Stimulated activated naive CD8-positive, alpha-beta T cell treated with anti-CD3 and anti-CD28 coated beads, Interleukin-15, amount 100 ng/mL, for 72 hours (primary cell): ENCODE measurements at regions not wholly inside any gene's neighbourhood (a gene's known extent, or its start where the extent isn't known, plus 50 kb on each side); places are given as distances from the start of the nearest gene placed in this dataset.

ENCODE experiments used
- ATAC-seq: fragments of 150-1000 bp; cut with Tn5 transposase; 2 replicates; pipeline ENCODE4 v1.10.0; 2021; ENCODE audit warnings: mild to moderate bottlenecking, moderate library complexity
- DNase-seq, 2 donors: peaks; one replicate each; pipeline ENCODE4 v3.0.0; 2021 to 2022
- H3K27ac Mint-ChIP-seq, 2 donors: one replicate each; pipeline ENCODE4 v1.8.0; 2022; ENCODE audit warnings: mild to moderate bottlenecking in 2 of 2, mixed read lengths in 2 of 2, moderate library complexity in 2 of 2
- H3K27me3 Mint-ChIP-seq: one replicate; pipeline ENCODE4 v1.8.0; 2022; ENCODE audit warnings: mixed read lengths
- H3K4me1 Mint-ChIP-seq: one replicate; pipeline ENCODE4 v1.8.0; 2022; ENCODE audit warnings: mild to moderate bottlenecking, mixed read lengths
- H3K4me3 Mint-ChIP-seq, 2 donors: one replicate each; pipeline ENCODE4 v1.8.0; 2022; ENCODE audit warnings: mild to moderate bottlenecking in 2 of 2, mixed read lengths in 2 of 2, moderate library complexity in 1 of 2
- H3K9me3 Mint-ChIP-seq, 2 donors: one replicate each; pipeline ENCODE4 v1.8.0; 2022; ENCODE audit warnings: mixed read lengths in 2 of 2

DNA sequence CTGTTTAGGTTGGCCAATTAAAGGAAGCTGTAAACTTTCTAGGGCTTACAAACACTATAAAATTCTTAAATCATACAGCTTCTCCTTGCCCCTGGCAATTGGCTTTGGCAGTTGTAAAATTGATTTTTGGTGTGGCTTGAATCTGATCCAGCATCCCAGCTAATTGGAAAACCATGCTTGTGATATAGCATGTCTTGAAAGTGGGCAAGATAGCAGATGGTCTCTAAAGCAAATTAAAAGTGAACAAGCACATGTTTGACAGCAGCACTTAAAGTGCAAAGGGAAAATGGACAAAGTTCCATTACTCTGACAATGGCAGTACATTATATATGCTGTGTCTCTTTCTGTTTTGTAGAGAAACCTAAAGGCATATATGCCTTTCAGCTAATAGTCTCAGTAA, 302.9 kb upstream of the NXPH2 start:
- H3K4me3 Mint-ChIP-seq, result no peak overlapping the region
- no peaks in the 10 kb centered on the region for H3K4me1 Mint-ChIP-seq
- H3K9me3 Mint-ChIP-seq, result peaks cover 7 to 13% of the 10 kb centered on the region in 2 donors
- DNase-seq (no peak), ATAC-seq (no peak)
- H3K27me3 Mint-ChIP-seq, result no peaks in the 10 kb centered on the region
- H3K27ac Mint-ChIP-seq, result no peak overlapping the region

DNA sequence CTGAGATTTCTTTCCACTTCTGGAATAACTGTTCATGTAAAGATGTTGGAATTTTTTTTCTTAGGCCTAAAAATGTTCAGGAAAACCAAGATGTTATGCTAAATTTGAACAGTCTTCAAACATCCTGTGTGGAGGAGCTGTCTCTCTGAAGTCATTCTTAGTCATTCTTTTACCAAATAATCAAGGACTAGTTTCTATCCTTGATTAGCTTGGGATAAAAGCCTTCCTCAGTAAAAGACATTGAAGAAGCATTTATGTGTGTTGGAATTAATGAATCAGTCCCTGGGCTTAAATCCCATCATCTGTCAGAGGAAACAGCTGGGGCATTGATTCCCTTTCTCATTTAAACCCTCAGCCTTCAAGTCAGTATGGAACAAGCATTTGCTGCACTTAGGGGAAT, 300.1 kb upstream of the NXPH2 start:
- no peak for DNase-seq
- no peaks in the 10 kb centered on the region for H3K9me3 Mint-ChIP-seq
- no peak for ATAC-seq
- H3K4me1 Mint-ChIP-seq, result no peaks in the 10 kb centered on the region
- H3K27me3 Mint-ChIP-seq, result no peaks in the 10 kb centered on the region
- H3K4me3 Mint-ChIP-seq, result no peak overlapping the region
- H3K27ac Mint-ChIP-seq, result no peak overlapping the region

DNA sequence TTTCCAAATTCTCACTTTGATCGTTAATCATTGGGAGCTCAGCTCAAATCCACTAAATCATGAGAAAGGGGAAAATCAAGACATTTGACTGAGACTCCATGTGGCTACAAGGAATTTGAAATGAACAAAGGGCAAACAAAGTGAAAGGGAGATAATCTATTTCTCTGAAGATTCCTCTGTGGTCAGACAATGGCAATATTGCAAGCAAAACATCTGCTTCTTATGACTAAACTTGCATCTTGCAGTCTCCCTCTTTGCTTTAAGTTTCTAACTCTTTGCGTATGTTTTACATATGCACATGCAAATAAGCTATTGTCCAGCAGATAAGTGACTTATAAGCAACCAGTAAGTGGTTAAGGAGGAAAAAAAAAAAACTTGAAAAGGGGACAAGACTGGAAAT, 299.1 kb upstream of the NXPH2 start:
- H3K27me3 Mint-ChIP-seq, result no peaks in the 10 kb centered on the region
- H3K4me1 Mint-ChIP-seq, result no peaks in the 10 kb centered on the region
- H3K9me3 Mint-ChIP-seq, result no peaks in the 10 kb centered on the region
- H3K4me3 Mint-ChIP-seq, result no peak overlapping the region
- DNase-seq (no peak), ATAC-seq (no peak)
- H3K27ac Mint-ChIP-seq, result no peak overlapping the region

DNA sequence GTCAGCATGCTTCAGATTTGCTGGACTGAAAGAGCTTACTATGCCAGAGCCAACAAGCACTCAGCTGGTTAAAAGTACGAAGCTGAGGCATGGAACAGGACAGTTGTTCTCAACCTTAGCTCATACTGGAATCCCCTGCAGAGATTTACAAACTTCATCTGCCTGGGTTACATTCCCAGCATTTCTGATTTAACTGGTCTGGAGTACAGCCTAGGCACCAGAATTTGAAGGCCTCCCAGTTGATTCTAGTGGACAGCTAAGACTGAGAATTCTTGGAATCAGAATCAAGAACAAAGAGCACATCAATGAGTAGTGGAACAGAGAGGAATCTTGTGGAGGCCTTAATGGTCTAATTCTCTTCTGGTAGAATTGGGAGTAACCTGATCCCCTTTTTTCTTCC, 298.2 kb upstream of the NXPH2 start:
- Mint-ChIP-seq H3K9me3 (no peaks in the 10 kb centered on the region), H3K4me3 (no peak overlapping the region), H3K27ac (no peak overlapping the region), H3K4me1 (no peaks in the 10 kb centered on the region), H3K27me3 (no peaks in the 10 kb centered on the region)
- no peak for ATAC-seq
- no peak for DNase-seq

DNA sequence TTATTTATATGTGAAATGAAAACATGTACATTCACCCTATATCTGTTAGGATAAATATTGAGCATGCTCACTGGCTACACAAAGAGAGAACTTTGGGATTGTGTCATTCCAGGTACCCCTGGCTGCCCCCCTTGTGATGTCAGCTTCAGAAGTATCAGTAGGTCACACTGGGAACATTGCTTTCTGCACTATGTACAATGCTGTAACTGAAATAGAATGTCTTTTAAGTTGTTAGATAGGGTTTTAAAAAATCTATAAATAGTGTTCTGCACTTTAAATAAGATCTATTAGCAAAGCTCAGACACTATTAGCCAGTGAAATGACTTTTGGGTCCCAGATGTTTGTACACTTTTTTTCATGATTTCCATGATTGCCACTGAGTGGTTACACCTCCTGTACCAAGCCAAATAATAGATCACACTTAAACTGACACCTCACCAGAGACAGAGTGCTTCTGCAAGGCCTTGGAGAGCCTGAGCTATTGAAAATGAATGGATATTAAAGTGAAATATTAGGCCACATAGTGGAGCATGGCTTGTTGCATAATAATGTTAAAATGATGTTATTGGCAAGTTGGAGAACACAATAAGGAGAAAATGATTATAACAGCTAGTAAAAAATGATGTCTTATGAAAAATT, 297.0 kb upstream of the NXPH2 start:
- ATAC-seq, result no peak
- Mint-ChIP-seq H3K4me1 (no peaks in the 10 kb centered on the region), H3K4me3 (no peak overlapping the region), H3K27ac (no peak overlapping the region), H3K27me3 (no peaks in the 10 kb centered on the region), H3K9me3 (no peaks in the 10 kb centered on the region)
- DNase-seq, result no peak

DNA sequence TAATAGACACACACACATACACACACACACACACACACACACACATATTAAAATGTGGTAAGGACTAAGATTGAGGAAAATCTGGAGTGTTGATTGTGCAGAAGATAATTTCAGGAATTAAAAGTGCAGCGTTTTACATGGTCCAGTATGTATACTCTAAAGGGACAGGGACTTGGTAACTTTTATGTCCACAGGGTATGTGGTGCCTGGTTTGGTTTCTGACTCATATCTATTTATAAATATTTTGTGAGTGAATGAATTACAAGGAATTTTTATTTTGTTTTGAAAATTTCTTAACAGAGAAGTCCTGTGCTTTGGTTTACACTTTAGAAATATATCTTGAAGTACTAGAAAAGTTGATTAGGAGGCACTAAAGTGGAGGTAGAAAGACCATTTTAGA, 287.7 kb upstream of the NXPH2 start:
- no peaks in the 10 kb centered on the region for H3K4me1 Mint-ChIP-seq

DNA sequence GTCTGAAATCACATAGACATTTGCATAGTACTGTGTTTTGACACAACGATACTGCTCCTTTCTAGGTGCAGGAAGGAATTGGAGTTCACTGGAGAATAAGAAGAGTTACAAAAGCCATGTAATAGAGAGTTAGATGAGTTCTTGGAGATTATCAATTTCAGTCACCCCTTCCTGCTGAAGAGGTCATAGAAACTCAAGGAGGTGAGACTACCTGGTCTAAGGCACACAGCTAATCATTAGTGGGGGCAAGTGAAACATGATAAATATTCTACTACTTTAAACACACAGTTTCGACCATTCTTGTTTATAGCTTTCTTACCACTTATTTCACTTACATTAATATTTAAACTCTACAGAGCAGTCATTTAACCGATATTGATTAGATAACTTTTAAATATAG, 286.9 kb upstream of the NXPH2 start:
- no peak overlapping the region for H3K4me3 Mint-ChIP-seq
- DNase-seq (no peak), ATAC-seq (no peak)
- H3K27ac Mint-ChIP-seq, result no peak overlapping the region
- no peaks in the 10 kb centered on the region for H3K4me1 Mint-ChIP-seq
- H3K9me3 Mint-ChIP-seq, result peaks cover 3 to 13% of the 10 kb centered on the region in 2 donors
- no peaks in the 10 kb centered on the region for H3K27me3 Mint-ChIP-seq

More for the DNA sequence above, 287.7 kb upstream of the NXPH2 start:
- H3K4me3 Mint-ChIP-seq, result no peak overlapping the region
- DNase-seq (no peak), ATAC-seq (no peak)
- H3K9me3 Mint-ChIP-seq, result peaks cover 3 to 13% of the 10 kb centered on the region in 2 donors
- no peaks in the 10 kb centered on the region for H3K27me3 Mint-ChIP-seq
- no peak overlapping the region for H3K27ac Mint-ChIP-seq

DNA sequence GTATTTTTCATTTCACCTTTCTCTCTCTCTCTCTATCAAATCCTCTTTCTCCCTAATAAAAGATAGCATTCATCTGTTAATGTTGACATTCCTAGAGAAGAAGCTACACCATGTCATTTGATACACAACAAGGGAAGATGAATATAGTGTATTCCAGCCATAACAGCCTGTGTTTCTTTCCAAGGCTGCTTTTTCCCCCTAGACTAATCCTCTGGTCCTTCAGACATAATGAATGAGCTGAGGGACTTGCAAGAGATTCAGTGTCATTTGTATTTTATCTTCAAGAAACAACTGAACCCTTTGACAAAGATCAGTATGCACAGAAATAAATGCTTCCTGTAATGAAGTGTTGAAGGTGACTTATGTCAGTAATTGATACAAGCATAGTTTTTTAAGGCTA, 284.0 kb upstream of the NXPH2 start:
- DNase-seq (no peak), ATAC-seq (no peak)
- Mint-ChIP-seq H3K4me1 (no peaks in the 10 kb centered on the region), H3K27ac (no peak overlapping the region), H3K4me3 (no peak overlapping the region), H3K27me3 (no peaks in the 10 kb centered on the region), H3K9me3 (peaks cover 7 to 10% of the 10 kb centered on the region in 2 donors)

DNA sequence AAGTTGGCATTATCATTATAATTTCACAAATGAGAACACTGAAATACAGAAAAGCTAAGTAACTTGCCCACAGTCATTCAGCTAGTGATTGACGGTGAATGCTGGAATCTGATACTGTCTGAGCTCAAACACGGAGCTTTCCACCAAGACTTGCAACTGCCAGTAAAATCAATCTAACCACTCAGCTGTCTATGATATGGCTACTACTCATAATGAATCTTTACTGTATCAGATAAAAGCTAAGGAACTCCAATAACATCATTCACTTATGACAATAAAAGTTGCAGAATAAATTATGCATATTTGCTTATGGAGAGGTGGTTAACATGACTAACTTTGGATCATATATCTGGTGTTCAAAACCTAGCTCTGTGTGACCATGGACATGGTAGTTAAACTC, 279.4 kb upstream of the NXPH2 start:
- no peaks in the 10 kb centered on the region for H3K4me1 Mint-ChIP-seq
- H3K27me3 Mint-ChIP-seq, result no peaks in the 10 kb centered on the region
- ATAC-seq (no peak), DNase-seq (no peak)
- H3K27ac Mint-ChIP-seq, result no peak overlapping the region
- H3K4me3 Mint-ChIP-seq, result no peak overlapping the region
- H3K9me3 Mint-ChIP-seq, result peaks cover 4 to 13% of the 10 kb centered on the region in 2 donors

DNA sequence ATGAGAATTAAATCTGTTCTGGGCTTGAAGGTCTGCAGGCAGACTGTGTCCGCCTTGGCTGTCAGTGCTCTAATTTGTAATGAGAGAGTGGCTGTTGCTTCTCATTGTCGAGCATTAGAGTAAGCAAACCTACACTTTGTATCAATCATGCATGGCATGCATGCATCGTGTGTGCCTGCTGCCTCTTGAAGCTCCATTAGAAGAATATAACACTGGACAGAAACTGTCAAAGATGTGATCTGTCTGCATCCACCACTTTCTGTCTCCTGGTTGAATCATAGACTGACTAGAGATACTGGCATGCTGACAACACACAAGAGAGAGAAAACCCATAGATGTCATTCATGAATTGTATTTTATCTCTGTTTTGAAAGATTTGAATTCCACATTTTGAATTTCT, 275.0 kb upstream of the NXPH2 start:
- no peak overlapping the region for H3K4me3 Mint-ChIP-seq
- DNase-seq, result no peak
- no peaks in the 10 kb centered on the region for H3K27me3 Mint-ChIP-seq
- H3K9me3 Mint-ChIP-seq, result peaks cover 6 to 12% of the 10 kb centered on the region in 2 donors
- H3K4me1 Mint-ChIP-seq, result no peaks in the 10 kb centered on the region
- H3K27ac Mint-ChIP-seq, result no peak overlapping the region
- no peak for ATAC-seq

DNA sequence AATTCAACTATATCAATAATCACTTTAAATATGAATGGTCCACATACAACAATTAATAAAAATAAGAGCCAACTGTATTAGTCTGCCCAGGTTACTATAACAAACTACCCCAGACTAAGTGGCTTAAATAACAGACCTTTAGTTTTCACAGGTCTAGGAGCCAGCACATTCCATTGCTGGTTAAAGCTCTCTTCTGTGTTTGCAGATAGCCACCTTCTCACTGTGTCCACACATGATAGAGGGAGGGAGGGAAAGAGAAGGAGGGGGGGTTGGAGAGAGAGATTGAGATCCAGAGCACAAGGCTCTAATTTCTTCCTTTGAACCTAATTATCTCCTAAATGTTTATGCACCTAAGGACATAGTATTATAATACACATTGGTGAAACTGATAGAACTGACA, 267.8 kb upstream of the NXPH2 start:
- H3K27me3 Mint-ChIP-seq, result no peaks in the 10 kb centered on the region
- no peak for ATAC-seq

DNA sequence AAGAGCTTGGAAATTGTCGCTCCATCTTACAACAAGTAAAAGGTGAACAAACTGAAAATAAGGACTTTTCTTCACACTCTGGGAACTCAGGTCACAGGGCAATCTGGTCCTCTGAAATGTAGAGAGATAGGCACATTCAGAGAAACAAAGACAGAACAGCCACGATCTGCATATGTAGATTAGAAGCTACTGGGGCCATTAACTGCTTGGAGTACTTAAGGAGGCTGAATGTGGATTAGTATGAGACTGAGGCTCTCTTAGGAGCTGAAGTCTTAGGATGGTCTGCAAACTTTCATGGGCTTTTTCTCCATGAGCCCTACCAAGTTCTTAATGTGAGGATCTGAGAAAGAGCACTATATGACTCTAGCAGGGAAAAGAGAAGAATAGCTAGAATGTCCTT, 265.3 kb upstream of the NXPH2 start:
- ATAC-seq, result no peak
- Mint-ChIP-seq H3K4me3 (no peak overlapping the region), H3K27ac (no peak overlapping the region), H3K4me1 (no peaks in the 10 kb centered on the region), H3K27me3 (no peaks in the 10 kb centered on the region), H3K9me3 (peaks cover 12 to 19% of the 10 kb centered on the region in 2 donors)
- DNase-seq, result no peak

More for the DNA sequence above, 267.8 kb upstream of the NXPH2 start:
- H3K9me3 Mint-ChIP-seq, result peaks cover 13 to 22% of the 10 kb centered on the region in 2 donors
- no peak overlapping the region for H3K4me3 Mint-ChIP-seq
- DNase-seq, result no peak
- no peaks in the 10 kb centered on the region for H3K4me1 Mint-ChIP-seq
- no peak overlapping the region for H3K27ac Mint-ChIP-seq

DNA sequence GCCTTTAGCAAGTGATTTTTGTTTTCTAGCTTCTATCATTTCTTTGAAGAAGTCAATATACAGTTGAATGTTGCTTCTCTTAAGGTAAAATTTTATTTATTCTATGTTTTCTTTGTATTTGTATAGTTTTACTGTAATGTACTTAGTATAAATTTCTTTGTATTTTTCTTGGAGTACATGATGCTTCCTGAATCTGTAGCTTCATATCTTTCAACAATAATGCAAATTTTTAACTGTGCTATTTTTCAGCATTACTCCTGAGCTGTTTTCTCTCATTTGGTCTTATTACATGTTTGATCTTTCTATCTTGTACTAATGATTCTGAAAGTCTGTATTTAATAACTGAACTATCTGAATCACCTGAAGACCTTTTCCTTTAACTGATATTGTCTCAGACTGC, 253.9 kb upstream of the NXPH2 start:
- ATAC-seq, result no peak
- H3K27ac Mint-ChIP-seq, result no peak overlapping the region
- no peak overlapping the region for H3K4me3 Mint-ChIP-seq
- peaks cover 5 to 14% of the 10 kb centered on the region in 2 donors for H3K9me3 Mint-ChIP-seq
- no peaks in the 10 kb centered on the region for H3K27me3 Mint-ChIP-seq
- DNase-seq, result no peak
- no peaks in the 10 kb centered on the region for H3K4me1 Mint-ChIP-seq

DNA sequence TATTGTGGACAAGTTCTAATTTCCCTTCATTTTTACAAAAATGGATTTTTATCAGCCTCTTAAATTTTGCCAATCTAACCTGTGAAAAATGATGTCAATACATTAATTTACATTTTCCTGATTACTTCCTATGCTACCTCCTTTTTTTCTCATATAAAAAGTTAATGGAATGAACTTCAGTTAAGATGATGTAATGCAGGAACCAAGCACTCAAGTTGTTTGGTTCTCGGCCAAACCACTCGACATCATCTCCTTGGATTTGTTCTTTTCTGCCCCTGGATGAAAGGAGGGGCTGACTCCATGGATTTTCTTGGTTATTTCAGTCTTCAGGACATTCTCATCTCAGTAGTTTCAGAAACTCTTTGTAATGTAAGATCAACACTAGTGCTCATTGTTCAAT, 253.1 kb upstream of the NXPH2 start:
- no peak overlapping the region for H3K4me3 Mint-ChIP-seq
- H3K27me3 Mint-ChIP-seq, result no peaks in the 10 kb centered on the region
- peaks cover 10 to 14% of the 10 kb centered on the region in 2 donors for H3K9me3 Mint-ChIP-seq
- ATAC-seq, result no peak
- H3K27ac Mint-ChIP-seq, result no peak overlapping the region
- H3K4me1 Mint-ChIP-seq, result no peaks in the 10 kb centered on the region
- DNase-seq, result no peak

DNA sequence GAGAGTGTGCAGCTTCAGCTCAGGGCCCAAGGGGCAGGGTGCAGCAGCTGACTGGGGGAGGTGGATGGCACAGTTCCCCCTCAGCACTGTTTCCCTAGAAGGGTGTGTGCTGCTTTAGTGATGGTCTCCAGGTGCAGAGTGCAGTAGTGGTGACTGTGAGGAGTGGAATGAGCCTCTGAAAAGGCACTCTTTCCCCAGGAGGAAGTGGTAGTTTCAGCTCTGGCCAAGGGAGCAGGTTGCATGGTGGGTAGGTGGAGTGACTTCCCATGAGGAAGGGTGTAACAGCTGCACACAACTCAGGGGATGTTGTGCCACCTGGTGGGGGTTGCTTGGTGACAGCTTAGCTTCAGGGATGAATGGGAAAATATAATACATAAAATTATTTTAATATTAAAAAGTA, 251.5 kb upstream of the NXPH2 start:
- no peaks in the 10 kb centered on the region for H3K4me1 Mint-ChIP-seq
- no peak overlapping the region for H3K4me3 Mint-ChIP-seq
- no peak for ATAC-seq
- DNase-seq, result no peak
- H3K9me3 Mint-ChIP-seq, result peaks cover 7 to 8% of the 10 kb centered on the region in 2 donors
- no peak overlapping the region for H3K27ac Mint-ChIP-seq
- H3K27me3 Mint-ChIP-seq, result no peaks in the 10 kb centered on the region

DNA sequence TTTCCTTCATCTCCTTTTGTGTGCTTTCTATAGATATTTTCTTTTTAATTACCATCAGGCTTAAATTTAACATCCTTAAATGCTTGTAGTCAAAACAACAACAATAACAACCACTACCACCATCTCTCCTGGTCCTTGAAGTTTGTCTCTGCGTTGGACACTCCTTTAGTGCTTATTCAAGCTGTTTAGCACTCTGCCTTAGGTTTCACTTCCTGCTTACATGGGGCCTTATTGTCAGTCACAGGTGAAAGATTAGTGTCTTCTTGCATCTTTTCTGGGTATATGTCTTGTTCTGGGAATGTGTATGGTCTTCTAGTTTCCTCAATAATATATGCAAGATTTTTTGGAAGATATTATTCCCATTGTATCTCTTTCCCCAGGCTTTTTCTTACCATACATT, 240.1 kb upstream of the NXPH2 start:
- no peaks in the 10 kb centered on the region for H3K27me3 Mint-ChIP-seq
- H3K4me1 Mint-ChIP-seq, result no peaks in the 10 kb centered on the region

DNA sequence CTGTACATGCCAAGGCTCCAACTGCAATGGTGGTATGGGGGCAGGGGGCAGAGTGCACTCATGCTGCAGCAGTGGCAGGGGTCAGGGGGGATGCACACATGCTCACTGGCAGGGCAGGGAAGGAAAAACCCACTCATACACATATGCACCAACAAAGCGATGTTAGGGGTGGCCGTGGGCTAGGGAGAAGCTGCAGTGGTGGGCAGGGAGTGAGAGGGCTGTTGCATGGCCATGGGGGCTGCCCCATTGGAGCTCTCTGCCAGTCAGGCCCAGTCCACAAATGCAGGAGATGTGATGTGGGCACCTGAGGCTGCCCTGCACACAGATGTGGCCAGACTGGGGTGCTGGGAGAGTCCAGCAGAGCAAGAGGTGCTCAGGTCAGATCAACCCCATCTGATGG, 238.1 kb upstream of the NXPH2 start:
- Mint-ChIP-seq H3K9me3 (peaks cover 28 to 60% of the 10 kb centered on the region in 2 donors), H3K27ac (no peak overlapping the region)

More for the DNA sequence above, 240.1 kb upstream of the NXPH2 start:
- ATAC-seq (no peak), DNase-seq (no peak)
- no peak overlapping the region for H3K27ac Mint-ChIP-seq
- peaks cover 27 to 50% of the 10 kb centered on the region in 2 donors for H3K9me3 Mint-ChIP-seq
- no peak overlapping the region for H3K4me3 Mint-ChIP-seq

More for the DNA sequence above, 238.1 kb upstream of the NXPH2 start:
- Mint-ChIP-seq H3K27me3 (no peaks in the 10 kb centered on the region), H3K4me3 (no peak overlapping the region), H3K4me1 (no peaks in the 10 kb centered on the region)
- DNase-seq (no peak), ATAC-seq (no peak)
